HG03442 (cell line): ENCODE measurements at regions not wholly inside any gene's neighbourhood (a gene's known extent, or its start where the extent isn't known, plus 50 kb on each side); places are given as distances from the start of the nearest gene placed in this dataset.
"Not testable (repeated sequence)": the region's sequence is repeated elsewhere in the genome, so short reads cannot be mapped to it uniquely, and the experiment has no call there.

Experiments
- ATAC-seq: cut with Tn5 transposase; IDR thresholded peaks from one replicate; pipeline ENCODE4 v1.9.1; 2021; ENCODE audit warnings: mild to moderate bottlenecking, moderate library complexity; ENCODE audit not compliant: unreplicated experiment

DNA sequence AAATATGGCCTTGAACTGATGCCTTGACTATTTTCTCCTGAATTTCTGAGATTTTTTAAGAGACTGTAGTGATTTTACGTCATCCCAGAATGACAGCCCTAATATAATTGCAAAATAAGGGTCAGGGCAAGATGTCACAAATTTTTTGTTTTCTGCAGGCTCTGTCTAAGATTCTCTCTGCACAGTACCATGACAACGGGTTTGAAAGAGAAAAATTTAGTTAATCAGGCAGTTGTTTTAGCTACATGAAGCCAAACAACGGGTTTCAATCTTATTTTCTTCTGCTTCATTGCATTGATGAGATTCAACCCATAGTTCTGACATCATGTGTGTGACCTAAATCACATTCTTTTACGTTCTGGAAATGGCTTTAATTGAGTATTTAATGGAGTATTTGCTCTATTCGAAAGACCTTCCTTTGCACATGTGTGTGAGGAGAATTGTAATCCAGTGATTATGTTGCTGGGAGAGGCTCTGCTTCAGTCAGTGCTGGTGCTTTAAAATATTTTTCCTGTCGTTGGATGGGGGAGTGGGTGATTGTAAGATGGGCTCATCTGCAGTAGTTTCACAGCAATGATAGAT lies 118.0 kb upstream of the RHOBTB1 start:
- ATAC-seq, result no peak

DNA sequence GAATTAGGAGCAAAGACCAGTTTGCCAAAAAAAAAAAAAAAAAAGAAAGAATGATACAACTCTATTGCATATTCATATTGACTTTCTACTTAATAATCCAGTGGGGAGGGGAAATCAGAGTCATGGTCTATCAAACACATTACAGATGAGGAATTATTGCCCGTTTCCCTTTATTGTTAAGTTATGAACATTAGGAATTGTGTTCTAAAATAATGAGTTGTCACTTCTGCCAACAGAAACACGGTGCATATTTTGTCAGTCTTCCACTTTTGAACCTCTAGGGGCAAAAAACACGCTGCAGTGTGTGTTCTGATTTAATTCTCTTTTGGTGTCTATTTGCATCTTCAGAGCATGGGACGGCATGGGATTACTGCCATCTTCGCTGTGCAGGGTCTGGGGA lies 115.7 kb upstream of the RHOBTB1 start:
- no peak for ATAC-seq

DNA sequence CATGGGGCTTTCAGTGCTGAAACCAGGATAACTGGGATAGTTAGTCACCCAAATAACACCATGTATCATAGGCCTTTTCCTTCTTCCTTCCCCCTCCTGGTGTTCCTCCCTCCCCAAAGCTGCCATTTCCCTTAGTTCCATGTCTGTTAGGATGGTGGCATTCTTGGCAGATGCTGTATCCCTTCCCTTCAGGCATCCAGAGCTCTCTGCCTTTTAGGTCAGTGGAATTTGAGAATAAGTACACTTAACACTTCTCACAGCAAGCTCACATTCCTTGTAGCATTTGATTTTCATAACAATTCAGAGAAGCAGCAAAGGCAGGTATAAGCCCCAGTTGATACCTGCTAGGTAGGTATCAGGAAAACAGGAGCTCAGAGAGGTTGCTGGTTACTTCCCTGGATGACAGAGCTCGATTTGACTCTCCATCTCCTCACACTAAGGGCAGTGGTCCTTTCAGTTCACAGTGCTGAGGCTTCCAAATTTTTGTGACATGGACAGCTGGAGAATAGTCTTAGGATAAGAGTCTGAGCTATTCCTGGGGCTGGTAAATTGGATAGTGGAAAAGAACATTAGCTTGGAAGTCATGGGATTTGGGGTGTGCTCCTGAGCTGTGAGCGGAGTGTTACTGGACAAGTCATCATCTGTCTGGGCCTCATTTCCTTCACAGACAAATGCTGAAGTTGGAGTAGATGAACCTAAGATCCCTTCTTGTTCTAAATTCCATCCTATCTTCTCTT lies 108.7 kb upstream of the RHOBTB1 start:
- no peak for ATAC-seq

DNA sequence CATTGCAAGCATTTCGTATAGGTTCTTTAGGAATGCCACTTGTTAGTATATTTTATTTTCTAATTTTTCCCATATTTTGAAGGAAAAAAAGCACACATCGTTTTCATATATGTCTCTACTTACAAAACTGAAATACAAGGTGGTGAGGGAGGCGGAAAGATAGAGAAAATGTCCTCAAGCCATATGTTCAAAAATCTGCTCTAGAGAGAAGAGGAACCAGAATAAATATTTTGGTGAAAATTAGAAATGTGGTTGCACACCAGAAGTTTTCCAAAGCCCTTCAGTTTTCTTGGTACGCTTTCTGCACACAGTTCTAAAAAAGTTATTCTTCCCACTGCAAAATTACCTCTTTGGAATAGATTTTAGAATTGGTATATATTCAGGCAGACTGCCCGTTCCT lies 107.4 kb upstream of the RHOBTB1 start:
- ATAC-seq, result no peak

DNA sequence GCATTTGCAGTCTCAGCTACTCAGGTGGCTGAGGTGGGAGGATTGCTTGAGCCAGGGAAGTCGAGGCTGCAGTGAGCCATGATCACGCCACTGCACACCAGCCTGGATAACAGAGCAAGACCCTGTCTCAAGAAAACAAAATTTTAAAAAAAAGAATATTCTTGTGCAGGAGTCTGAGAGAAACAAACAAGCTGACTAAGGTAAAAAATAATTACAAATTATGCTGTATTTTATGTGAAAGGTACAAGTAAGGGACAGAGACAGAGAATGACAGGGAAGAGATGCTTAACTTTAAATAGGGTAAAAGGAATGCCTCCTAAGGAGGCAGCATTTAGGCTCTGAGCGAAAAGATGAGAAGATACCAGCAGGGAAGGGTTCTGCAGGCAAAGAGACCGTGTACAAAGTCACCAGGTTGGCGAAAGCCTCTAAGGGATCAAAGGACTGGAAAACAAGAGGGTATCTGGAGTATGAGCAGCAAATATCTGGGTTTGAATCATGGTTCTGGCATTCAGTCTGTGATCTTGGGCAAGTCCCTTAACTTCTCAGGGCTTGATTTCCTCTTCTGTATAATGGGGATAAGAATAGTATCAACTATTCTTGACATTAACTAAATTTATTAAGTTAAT lies 106.2 kb upstream of the RHOBTB1 start:
- ATAC-seq, result no peak

DNA sequence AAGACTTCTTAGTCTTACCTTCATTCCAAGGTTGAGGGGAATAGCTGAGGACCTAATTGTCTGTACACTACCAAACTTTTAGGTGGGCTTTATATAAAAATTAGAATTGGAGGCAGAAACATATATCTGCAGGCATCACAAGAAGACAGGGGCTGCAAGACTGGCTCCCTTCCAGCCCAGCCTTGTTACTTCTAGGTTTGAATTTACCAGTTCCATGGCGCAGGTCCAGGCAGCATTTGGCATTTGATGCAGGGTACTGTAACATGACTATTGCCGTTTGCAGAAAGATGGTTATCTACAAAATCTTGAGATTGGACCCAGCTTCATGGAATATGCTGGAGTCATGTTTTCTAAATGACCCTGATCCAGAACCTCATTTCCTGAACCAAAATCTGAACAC lies 105.4 kb upstream of the RHOBTB1 start:
- ATAC-seq, result no peak

DNA sequence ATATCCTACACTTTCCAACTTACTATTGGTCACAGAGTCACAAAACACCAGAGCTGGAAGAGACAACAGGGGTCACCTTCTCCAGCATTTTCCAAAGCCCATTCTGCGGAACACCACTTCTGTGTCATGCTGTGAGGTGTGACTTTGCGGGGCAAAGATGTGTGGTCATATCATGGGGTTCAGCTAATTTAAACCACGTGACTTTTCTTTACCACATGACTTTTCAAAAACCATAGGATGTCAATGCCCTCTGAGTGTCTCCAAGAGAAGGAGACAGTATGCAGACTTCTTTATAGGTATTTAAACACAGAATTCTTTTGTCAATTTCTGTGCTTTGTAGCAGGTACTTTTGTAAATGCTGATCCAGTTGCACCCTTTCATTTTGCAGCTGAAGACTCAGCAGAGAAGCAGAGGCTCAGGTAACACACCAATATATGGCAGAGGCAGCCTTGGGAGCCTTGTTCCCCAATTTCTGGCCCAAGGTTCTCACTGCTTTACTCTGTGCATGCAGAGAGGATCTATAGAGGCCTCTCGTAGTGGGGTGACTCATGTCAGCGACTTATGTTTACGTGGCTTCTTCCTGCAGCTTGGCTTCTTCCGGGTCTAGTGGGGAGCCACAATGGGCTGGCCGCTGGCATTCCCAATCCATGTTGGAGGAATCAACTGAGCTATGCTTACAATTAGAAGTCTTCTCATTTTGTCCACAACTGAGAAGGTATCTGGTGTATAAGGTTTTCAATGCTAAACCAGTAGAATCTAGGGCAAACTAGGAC lies 104.0 kb upstream of the RHOBTB1 start:
- ATAC-seq, result no peak

DNA sequence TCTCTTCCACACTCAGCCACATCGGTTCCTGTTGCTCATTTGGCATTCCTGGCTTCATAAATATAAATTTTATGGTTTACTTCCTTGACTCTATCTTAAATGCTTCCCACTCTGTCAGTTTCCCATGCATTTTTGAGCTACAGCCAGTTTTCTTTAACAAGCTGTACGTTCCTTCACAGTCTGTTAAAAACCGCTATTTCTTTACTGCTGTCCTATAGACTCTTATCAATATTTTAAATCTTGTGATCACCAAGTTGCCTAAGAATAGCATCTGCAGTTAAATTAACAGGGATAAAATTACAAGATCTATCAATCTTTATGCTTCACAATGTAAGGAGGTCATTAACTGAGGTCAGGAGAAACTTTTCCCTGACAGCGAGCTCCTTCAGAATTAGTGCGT lies 103.1 kb upstream of the RHOBTB1 start:
- ATAC-seq, result no peak

DNA sequence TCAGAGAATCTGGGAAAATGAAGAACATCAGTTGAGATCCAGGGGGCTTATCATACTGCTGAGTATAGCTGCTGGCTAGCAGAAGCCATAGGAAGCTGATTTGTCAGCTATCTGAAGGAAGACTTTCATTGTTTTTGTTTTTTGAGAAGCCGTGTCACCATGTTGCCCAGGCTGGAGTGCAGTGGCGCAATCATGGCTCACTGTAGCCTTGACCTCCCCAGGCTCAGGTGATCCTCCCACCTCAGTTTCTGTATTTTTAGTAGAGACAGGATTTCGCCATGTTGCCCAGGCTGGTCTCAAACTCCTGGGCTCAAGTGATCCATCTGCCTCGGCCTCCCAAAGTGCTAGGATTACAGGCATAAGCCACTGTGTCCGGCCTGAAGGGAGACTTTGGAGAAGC lies 101.5 kb upstream of the RHOBTB1 start:
- ATAC-seq, result not testable (repeated sequence)

DNA sequence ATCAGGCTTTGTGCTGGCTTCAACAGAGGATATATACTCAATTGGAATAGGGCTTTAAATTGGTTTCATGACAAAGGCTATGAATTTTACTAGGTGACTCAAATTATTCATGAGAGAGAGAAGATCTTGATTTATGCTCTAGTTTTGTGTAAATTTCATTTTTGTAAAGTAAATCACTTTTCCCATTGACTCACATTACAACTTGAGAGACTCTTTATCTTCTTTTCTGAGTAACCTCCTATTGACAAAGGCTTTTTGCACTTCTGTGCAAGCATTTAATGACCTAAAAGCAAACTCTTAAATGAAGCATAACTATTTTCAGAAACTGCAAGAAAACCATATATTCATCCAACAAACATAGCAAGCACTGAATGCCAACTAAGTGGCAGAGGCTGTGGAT lies 98.5 kb upstream of the RHOBTB1 start:
- no peak for ATAC-seq

DNA sequence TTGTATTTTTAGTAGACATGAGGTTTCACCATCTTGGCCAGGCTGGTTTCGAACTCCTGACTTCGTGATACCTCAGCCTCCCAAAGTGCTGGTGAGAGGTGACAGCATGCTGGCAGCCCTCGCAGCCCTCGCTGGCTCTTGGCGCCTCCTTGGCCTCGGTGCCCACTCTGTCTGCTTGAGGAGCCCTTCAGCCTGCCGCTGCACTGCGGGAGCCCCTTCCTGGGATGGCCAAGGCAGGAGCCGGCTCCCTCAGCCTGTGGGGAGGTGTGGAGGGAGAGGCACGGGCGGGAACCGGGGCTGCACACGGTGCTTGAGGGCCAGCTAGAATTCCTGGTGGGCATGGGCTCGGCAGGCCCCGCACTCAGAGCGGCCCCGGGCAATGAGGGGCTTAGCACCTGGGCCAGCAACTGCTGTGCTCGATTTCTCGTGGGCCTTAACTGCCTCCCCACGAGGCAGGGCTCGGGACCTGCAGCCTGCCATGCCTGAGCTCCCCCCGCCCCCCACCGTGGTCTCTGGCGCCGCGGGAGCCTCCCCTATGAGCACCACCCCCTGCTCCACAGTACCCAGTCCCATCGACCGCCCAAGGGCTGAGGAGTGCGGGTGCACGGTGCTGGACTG lies 96.5 kb upstream of the RHOBTB1 start:
- ATAC-seq, result no peak

DNA sequence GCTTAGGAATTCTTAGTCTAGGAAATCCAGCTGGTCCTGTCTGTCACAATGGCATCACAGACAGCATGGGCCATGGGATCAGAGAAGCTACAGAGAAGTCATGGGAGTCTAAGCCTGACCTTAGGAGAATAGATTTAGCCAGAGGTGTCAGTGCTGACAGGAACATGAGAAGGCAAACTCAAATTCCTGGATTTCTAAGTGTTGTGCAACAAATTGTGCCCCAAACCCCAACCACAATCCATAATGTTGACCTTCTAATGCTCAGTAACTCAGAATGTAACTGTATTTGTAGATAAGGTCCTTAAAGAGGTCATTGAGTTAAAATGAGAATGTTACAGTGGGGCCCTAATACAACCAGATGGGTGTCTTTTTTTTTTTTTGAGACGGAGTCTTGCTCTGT lies 95.9 kb upstream of the RHOBTB1 start:
- ATAC-seq, result no peak

DNA sequence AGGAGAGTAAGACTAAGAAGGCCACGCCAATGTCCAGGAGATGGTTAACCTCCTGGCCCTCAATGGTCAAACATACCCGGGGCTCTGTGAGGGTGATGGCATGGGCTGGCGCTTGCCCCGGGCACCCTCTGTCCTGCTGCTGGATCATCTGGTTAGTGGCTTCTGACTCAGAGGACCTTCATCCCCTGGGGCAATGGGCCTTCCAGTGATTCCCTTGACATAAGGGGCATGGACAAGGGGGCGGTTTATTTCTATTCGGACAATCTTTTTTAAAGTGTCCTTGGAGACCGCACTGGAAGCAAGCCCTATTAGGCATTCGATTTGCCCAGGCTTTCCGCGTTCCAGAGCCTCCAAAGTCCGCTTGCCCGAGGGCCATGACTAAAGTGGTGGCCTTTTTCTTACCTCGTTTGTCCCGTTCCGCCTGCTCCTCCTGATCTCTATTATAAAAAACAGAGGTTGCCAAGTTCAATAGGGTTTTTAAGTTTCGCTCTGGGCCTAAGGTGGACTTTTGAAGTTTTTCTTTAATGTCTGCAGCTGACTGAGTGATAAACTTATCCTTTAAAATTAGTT lies 93.4 kb upstream of the RHOBTB1 start:
- ATAC-seq, result not testable (repeated sequence)

DNA sequence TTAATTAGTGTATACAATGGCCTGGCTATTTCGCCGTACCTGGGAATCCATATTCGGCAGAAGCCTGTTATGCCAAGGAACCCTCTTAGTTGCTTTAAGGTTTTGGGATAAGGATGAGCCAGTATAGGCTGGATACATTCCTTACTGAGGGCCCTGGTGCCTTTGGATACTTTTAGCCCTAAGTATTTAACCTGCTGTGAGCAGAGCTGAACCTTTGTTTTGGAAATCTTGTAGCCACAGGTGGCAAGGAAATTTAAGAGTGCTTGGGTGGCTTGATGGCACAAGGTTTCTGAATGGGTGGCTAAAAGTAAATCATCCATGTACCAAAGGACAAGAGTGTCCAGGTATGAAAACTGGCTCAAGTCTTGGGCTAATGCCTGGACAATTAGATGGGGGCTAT lies 92.2 kb upstream of the RHOBTB1 start:
- not testable (repeated sequence) for ATAC-seq

DNA sequence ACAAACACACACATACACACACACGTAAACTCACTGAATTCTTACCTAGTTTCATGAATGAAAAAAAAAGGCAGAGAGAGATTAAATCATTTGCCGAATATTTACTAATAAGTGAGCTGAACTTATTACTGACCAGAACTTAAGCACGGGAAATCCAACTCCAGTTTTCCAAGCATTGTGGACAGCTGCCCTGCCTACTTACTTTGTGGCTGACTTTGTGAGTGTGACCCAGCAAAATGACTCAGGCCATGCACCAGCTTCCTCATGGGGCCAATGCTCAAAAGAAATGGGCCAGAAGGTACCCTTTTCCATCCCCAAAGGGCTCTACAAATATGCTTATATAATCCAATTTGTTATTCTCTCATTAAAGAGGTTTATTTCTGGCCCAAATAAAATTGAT lies 87.4 kb upstream of the RHOBTB1 start:
- ATAC-seq, result no peak

DNA sequence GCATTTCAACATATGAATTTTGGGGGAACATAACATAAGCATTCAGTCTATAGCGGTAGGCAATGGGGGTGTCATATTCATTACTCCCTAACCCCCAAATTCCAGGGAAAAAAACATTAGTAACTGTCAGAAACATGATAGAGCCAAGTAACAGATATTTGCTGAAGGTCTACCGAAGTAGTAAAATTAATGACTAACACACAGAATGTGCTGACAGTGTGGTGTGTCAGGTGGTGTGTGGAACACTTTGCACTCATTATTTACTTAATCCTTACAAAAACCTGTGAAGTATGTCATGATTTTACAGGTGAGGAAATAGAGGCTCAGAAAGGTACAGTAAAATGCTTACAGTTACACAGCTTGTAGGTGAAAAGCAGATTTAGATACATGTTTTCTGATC lies 85.4 kb upstream of the RHOBTB1 start:
- ATAC-seq, result no peak

DNA sequence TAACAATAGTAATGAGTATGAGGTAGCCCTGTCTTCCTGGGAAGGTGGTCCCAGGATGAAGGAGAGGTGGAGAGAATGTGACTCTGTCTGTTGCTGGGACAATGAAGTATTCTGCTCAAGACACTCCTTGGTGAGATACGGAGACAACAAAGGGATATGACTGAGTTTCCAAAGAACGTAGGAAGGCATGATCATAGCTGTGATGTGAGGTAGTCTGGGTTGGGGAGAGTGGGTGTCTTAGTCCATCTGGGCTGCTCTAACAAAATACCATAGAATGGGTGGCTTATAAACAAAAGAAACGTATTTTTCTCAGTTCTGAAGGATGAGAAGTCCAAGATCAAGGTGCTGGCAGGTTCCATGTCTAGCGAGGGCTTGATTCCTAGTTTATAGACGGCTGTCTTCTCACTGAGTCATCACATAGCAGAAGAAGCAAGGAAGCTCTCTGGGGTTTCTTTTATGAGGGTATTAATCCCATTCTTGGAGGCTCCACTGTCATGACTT lies 84.9 kb upstream of the RHOBTB1 start:
- no peak for ATAC-seq

DNA sequence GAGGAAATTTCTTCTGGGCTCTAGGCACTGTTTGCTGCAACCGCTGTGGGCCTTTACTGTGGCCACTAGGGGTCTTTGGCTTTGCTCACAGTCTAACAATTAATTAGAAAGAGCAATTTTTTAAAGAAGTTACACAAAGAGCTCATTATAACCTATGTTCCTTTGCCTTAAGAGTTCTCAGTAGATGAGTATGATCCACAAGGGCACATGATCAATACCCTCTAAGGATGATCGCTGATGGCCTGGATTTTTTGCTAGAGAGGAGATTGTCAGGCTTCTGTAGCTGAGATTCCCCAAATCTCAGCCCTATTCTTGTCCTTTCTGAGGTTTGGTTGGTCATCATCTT lies 80.8 kb upstream of the RHOBTB1 start:
- no peak for ATAC-seq

DNA sequence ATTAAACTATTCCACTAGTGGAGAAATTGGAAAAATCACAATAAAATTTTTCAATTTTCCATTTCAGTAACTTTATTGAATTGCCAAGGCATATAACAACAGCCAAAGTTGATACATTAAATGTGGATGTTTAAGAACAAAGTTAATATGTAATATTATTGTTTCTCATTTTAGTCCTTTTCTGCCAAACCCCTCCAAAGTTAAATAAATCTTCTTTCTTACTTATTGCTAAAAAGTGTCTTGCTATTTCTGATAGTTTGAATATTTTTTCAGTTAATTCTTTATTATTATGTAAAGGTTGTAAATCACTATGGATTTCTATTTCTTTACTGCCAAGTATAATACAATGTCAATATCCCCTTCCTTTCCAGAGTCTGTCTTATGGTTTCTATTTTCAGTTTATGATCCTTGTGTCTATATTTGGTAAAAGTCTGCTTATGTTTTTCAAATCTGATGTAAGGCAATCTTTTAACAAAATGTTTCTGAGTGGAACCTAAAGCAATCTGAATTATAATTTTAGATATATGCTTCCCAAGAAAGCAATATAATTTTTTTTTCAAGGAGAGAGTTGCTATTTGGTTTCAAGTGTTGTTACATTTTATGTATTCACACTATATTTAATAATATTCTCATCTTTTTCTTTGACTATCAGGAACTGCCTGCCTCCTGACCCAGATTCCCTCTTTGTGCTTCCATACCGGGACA lies 80.3 kb upstream of the RHOBTB1 start:
- ATAC-seq, result no peak

DNA sequence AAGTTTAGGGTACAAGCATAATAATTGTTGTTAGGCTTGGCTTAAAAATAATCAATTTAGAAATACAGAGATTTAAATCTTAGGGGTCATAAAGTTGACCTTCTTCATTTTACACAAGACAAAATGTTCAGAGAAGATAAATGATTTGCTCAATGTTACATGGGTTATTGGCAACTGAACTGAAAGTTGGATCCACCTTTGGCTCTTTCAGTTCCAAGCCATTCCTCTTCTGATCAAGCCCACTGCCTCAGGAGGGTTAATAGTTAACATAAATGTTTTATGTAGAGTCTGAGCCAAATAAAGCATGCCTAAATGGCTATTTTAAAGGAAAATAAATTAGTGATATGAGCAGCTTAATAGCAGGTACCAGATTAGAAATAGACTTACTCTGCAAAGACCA lies 79.1 kb upstream of the RHOBTB1 start:
- ATAC-seq, result no peak
